K562 (cell line): ENCODE measurements at regions not wholly inside any gene's neighbourhood (a gene's known extent, or its start where the extent isn't known, plus 50 kb on each side); places are given as distances from the start of the nearest gene placed in this dataset.
A peak's percentile ranks its signal among the peaks of the same experiment; 100 is the strongest.

Experiments used
- ARID1B ChIP-seq: fragments of 450-650 bp; IDR thresholded peaks from 2 replicates; pipeline ENCODE4 v1.6.1; 2016; ENCODE audit warnings: antibody characterized with exemption, mild to moderate bottlenecking, inconsistent platforms
- CEBPG ChIP-seq, 3 experiments: fragments of 200-800 bp in 1 of 3; sonication (Bioruptor generic) in 1 of 3; sonication (generic) in 1 of 3; formaldehyde crosslinking in 1 of 3; IDR thresholded peaks in 2 of 3; conservative IDR thresholded peaks in 1 of 3; 2 replicates each; pipeline versions ENCODE4 v1.6.1 to v1.8.0; 2016 to 2022; ENCODE audit warnings: missing compliant biosample characterization in 2 of 3, missing genetic modification characterization in 2 of 3, mild to moderate bottlenecking in 1 of 3, missing genetic modification reagents in 1 of 3
- CHCHD3 ChIP-seq: fragments of 250-450 bp; sonication (Bioruptor Pico); IDR thresholded peaks from 2 replicates; pipeline ENCODE4 v2.1.2; 2022; ENCODE audit warnings: mild to moderate bottlenecking
- ELF2 ChIP-seq: fragments of 250-450 bp; sonication (Bioruptor Pico); IDR thresholded peaks from 2 replicates; pipeline ENCODE4 v1.5.0; 2021; ENCODE audit warnings: mild to moderate bottlenecking
- JUN ChIP-seq, 2 experiments: sonication (generic) in 1 of 2; formaldehyde crosslinking in 1 of 2; IDR thresholded peaks; 2 replicates each; pipeline versions ENCODE4 v1.6.1 to v1.8.0; 2012 to 2022; ENCODE audit warnings: borderline replicate concordance in 2 of 2, mild to moderate bottlenecking in 2 of 2, improper control_type of control experiment in 1 of 2, low read depth in 1 of 2, low read length in 1 of 2, missing genetic modification reagents in 1 of 2
- PML ChIP-seq: IDR thresholded peaks from 2 replicates; pipeline ENCODE4 v1.6.1; 2012; ENCODE audit warnings: low read length, inconsistent platforms
- SIN3A ChIP-seq, 2 experiments: fragments of 150-350 bp in 1 of 2; IDR thresholded peaks; 2 replicates each; pipeline ENCODE4 v1.6.1; 2011 to 2016; ENCODE audit warnings: borderline replicate concordance in 2 of 2, low read depth in 2 of 2, low read length in 2 of 2, mild to moderate bottlenecking in 2 of 2, moderate library complexity in 2 of 2; ENCODE audit not compliant: control insufficient read depth in 1 of 2
- SNIP1 ChIP-seq: fragments of 450-650 bp; IDR thresholded peaks from 2 replicates; pipeline ENCODE4 v1.7.1; 2017; ENCODE audit warnings: low read depth, mild to moderate bottlenecking
- ZEB2 ChIP-seq: fragments of 450-650 bp; IDR thresholded peaks from 2 replicates; pipeline ENCODE4 v1.6.1; 2016
- ZNF143 ChIP-seq: sonication (generic); formaldehyde crosslinking; IDR thresholded peaks from 2 replicates; pipeline ENCODE4 v1.9.0; 2022; ENCODE audit warnings: mild to moderate bottlenecking, missing genetic modification reagents
- ZNF57 ChIP-seq: fragments of 450-650 bp; formaldehyde crosslinking; IDR thresholded peaks from 2 replicates; pipeline ENCODE4 v1.4.0; 2020; ENCODE audit warnings: mild to moderate bottlenecking, moderate library complexity
- ZNF695 ChIP-seq: fragments of 450-650 bp; formaldehyde crosslinking; IDR thresholded peaks from 2 replicates; pipeline ENCODE4 v1.4.0; 2020; ENCODE audit warnings: mild to moderate bottlenecking, moderate library complexity
- ZNF79 ChIP-seq: fragments of 250-450 bp; sonication (Bioruptor Pico); IDR thresholded peaks from 2 replicates; pipeline ENCODE4 v1.4.0; 2020; ENCODE audit warnings: low read depth, mild to moderate bottlenecking, moderate library complexity
- TF ChIP-seq, protein P1 (sequence below): fragments of 250-450 bp; sonication (Bioruptor Pico); IDR thresholded peaks from 2 replicates; pipeline ENCODE4 v1.4.0; 2020
- TF ChIP-seq, protein P2 (sequence below): fragments of 450-650 bp; formaldehyde crosslinking; IDR thresholded peaks from 2 replicates; pipeline ENCODE4 v1.4.0; 2022; ENCODE audit warnings: missing genetic modification characterization
- TF ChIP-seq, protein P3 (sequence below): fragments of 250-450 bp; sonication (Bioruptor Pico); IDR thresholded peaks from 2 replicates; pipeline ENCODE4 v1.8.0; 2021; ENCODE audit warnings: borderline replicate concordance, mild to moderate bottlenecking, moderate library complexity; ENCODE audit not compliant: poor library complexity, severe bottlenecking
- TF ChIP-seq, protein P4 (sequence below): sonication (generic); IDR thresholded peaks from 2 replicates; pipeline ENCODE4 v1.6.1; 2016

DNA sequence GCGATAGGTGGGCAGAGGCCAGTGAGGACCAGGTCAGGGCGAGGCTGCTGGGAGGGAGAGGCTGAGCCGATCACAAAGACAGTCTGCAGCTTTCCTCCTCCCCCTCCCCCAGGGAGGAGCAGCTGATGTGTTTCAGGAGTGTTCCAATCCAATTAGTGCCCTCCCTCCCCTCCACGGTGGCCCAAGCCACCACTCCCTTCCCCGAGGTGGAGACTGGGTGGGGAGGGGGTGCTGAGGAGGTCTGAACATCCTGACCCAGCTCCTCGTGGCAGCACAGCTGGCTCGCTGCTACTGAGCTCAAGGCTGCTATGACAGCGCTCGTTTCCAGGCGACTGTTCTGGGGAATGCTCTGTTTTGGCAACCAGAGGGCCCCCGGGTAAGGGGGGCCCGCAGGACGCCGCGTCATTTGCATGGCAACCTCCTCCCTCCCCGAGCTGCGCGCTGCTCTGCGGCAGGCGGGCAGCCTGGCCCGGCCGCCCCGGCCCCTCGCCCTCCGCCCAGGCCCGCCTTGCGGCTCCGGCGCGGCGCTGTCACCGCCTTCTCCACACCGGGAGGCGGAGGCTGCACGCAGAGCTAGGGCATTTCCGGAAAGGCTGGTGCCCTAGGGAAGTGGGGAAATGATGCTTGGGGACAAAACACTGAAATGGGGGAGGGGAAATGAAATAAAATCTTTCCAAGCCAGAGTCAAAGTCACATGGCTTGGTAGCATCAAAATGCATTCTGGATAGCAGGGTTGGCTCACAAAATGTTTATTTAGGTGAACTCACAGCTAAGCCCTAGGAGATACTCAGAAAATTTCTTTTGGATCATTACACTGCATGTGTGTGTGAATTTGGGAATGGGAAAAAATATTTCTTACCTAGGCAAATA lies 67.4 kb upstream of the PIM1 start (continued):
- TF ChIP-seq ARID1B, result no peak; the same call in 1 of the 2 replicates
- peak; percentile 51 to 86; a peak in 2 of 4 replicates for TF ChIP-seq SIN3A (IDR thresholded peaks at IDR 0.05; ENCODE audit: borderline replicate concordance in 2 of 2, control insufficient read depth in 1 of 2, low read depth in 2 of 2, low read length in 2 of 2)
- TF ChIP-seq JUN (IDR thresholded peaks at IDR 0.05; ENCODE audit: borderline replicate concordance, low read depth, low read length), result no peak
- no peak for TF ChIP-seq JUN (CRISPR knock-in tag; IDR thresholded peaks at IDR 0.05; ENCODE audit: borderline replicate concordance)
- no peak for TF ChIP-seq ZNF695 (CRISPR knock-in tag)
- no peak for TF ChIP-seq ZNF143 (CRISPR knock-in tag)
- TF ChIP-seq CHCHD3, result no peak
- no peak for TF ChIP-seq CEBPG (CRISPR knock-in tag; IDR thresholded peaks at IDR 0.05)
- TF ChIP-seq CEBPG (tag; conservative IDR thresholded peaks at IDR 0.05 in 1 of 2, IDR thresholded peaks at IDR 0.05 in 1 of 2), result no peak
- TF ChIP-seq, protein P1, sequence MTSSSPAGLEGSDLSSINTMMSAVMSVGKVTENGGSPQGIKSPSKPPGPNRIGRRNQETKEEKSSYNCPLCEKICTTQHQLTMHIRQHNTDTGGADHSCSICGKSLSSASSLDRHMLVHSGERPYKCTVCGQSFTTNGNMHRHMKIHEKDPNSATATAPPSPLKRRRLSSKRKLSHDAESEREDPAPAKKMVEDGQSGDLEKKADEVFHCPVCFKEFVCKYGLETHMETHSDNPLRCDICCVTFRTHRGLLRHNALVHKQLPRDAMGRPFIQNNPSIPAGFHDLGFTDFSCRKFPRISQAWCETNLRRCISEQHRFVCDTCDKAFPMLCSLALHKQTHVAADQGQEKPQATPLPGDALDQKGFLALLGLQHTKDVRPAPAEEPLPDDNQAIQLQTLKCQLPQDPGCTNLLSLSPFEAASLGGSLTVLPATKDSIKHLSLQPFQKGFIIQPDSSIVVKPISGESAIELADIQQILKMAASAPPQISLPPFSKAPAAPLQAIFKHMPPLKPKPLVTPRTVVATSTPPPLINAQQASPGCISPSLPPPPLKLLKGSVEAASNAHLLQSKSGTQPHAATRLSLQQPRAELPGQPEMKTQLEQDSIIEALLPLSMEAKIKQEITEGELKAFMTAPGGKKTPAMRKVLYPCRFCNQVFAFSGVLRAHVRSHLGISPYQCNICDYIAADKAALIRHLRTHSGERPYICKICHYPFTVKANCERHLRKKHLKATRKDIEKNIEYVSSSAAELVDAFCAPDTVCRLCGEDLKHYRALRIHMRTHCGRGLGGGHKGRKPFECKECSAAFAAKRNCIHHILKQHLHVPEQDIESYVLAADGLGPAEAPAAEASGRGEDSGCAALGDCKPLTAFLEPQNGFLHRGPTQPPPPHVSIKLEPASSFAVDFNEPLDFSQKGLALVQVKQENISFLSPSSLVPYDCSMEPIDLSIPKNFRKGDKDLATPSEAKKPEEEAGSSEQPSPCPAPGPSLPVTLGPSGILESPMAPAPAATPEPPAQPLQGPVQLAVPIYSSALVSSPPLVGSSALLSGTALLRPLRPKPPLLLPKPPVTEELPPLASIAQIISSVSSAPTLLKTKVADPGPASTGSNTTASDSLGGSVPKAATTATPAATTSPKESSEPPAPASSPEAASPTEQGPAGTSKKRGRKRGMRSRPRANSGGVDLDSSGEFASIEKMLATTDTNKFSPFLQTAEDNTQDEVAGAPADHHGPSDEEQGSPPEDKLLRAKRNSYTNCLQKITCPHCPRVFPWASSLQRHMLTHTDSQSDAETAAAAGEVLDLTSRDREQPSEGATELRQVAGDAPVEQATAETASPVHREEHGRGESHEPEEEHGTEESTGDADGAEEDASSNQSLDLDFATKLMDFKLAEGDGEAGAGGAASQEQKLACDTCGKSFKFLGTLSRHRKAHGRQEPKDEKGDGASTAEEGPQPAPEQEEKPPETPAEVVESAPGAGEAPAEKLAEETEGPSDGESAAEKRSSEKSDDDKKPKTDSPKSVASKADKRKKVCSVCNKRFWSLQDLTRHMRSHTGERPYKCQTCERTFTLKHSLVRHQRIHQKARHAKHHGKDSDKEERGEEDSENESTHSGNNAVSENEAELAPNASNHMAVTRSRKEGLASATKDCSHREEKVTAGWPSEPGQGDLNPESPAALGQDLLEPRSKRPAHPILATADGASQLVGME, result 0 out of 2 replicates have a peak, but pooled peaks have one; percentile 44
- no peak for TF ChIP-seq PML
- TF ChIP-seq, protein P2, sequence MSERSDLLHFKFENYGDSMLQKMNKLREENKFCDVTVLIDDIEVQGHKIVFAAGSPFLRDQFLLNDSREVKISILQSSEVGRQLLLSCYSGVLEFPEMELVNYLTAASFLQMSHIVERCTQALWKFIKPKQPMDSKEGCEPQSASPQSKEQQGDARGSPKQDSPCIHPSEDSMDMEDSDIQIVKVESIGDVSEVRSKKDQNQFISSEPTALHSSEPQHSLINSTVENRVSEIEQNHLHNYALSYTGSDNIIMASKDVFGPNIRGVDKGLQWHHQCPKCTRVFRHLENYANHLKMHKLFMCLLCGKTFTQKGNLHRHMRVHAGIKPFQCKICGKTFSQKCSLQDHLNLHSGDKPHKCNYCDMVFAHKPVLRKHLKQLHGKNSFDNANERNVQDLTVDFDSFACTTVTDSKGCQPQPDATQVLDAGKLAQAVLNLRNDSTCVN (CRISPR knock-in tag), result no peak
- TF ChIP-seq, protein P3, sequence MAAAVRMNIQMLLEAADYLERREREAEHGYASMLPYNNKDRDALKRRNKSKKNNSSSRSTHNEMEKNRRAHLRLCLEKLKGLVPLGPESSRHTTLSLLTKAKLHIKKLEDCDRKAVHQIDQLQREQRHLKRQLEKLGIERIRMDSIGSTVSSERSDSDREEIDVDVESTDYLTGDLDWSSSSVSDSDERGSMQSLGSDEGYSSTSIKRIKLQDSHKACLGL (CRISPR knock-in tag), result no peak
- no peak; the same call in 1 of the 2 replicates for TF ChIP-seq ZEB2
- TF ChIP-seq ZNF57 (CRISPR knock-in tag), result no peak
- TF ChIP-seq SNIP1, result no peak
- TF ChIP-seq, protein P4, sequence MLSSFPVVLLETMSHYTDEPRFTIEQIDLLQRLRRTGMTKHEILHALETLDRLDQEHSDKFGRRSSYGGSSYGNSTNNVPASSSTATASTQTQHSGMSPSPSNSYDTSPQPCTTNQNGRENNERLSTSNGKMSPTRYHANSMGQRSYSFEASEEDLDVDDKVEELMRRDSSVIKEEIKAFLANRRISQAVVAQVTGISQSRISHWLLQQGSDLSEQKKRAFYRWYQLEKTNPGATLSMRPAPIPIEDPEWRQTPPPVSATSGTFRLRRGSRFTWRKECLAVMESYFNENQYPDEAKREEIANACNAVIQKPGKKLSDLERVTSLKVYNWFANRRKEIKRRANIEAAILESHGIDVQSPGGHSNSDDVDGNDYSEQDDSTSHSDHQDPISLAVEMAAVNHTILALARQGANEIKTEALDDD, result no peak
- no peak for TF ChIP-seq ZNF79 (CRISPR knock-in tag)
- no peak for TF ChIP-seq ELF2
